ENCODE measurements at regions not wholly inside any gene's neighbourhood (a gene's known extent, or its start where the extent isn't known, plus 50 kb on each side); places are given as distances from the start of the nearest gene placed in this dataset.

DNA sequence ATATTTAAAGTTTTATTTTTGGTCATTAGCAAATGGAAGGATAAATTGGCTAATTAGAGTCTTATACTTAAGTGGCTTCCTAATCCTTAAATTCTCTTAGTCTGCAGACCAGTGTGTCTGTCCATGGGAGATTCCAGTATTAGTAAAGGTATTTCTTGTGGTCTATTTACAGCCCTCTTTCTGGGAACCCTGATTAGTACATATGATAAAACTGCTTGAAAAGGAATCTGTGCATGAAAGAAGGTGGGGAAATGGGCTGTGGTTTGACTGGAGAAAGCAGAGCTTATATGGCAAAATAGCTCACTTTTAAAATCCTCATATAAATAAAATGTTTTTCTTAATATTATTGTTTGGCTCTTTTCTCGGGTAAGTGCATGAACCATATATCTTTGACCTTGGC lies 124.5 kb upstream of the RHOBTB1 start:
- no peak overlapping the region for H2AK5ac ChIP-seq (ENCODE audit: low read depth, low read length)
- no peak overlapping the region for H3K18ac ChIP-seq (ENCODE audit: low read length)
- peaks cover 0 to 1% of the 10 kb centered on the region in 2 donors for H3K9me3 ChIP-seq (replicated peaks in 1 of 2; ENCODE audit: control insufficient read depth in 2 of 2, insufficient read depth in 1 of 2, low read depth in 1 of 2, low read length in 2 of 2)
- no peak overlapping the region for H2BK5ac ChIP-seq (ENCODE audit: low read length)
- no peak overlapping the region for H2AFZ ChIP-seq (ENCODE audit: low read length)
- no peak overlapping the region for H3K23ac ChIP-seq (ENCODE audit: low read depth, low read length, poor library complexity)
- no peak for DNase-seq (ENCODE audit: low spot score)
- no peak overlapping the region for H3K4ac ChIP-seq (ENCODE audit: low read length)
- H2BK120ac ChIP-seq (ENCODE audit: low read depth, low read length): no peak overlapping the region
- H2BK12ac ChIP-seq (ENCODE audit: low read length): no peak overlapping the region
- no CpG with 5 or more reads among the region's 1 CpG for WGBS, 2 donors (ENCODE audit: extremely low coverage in 2 of 2, insufficient read length in 2 of 2, insufficient replicate concordance in 1 of 2)
- H3K4me2 ChIP-seq (ENCODE audit: insufficient read depth, low read length, poor library complexity, severe bottlenecking): no peak overlapping the region
- H3K14ac ChIP-seq (ENCODE audit: low read length): no peak overlapping the region
- no peak overlapping the region for H2BK15ac ChIP-seq (ENCODE audit: low read length)
- no peaks in the 10 kb centered on the region for H3K79me1 ChIP-seq (ENCODE audit: low read depth, low read length)
- H3K4me1 ChIP-seq (ENCODE audit: control insufficient read depth in 2 of 2, insufficient read depth in 1 of 2, low read depth in 1 of 2, low read length in 2 of 2): peaks cover 0 to 4% of the 10 kb centered on the region in 2 donors
- no peaks in the 10 kb centered on the region for H3K27me3 ChIP-seq (ENCODE audit: control insufficient read depth in 3 of 3, insufficient read depth in 3 of 3, low read depth in 1 of 3, low read length in 3 of 3)
- H4K8ac ChIP-seq (ENCODE audit: low read depth, low read length): no peak overlapping the region
- no peak overlapping the region for H3K27ac ChIP-seq (replicated peaks; ENCODE audit: low read length)
- no peak overlapping the region for H3K4me3 ChIP-seq (ENCODE audit: low read length in 2 of 2)
- H4K91ac ChIP-seq (ENCODE audit: low read depth, low read length, poor library complexity): no peak overlapping the region
- no peak overlapping the region for H3K9ac ChIP-seq (ENCODE audit: low read depth, low read length, poor library complexity)
- no peaks in the 10 kb centered on the region for H3K36me3 ChIP-seq (replicated peaks in 1 of 2; ENCODE audit: control insufficient read depth in 2 of 2, insufficient read depth in 2 of 2, low read length in 2 of 2)

GRCh38 chr10:61067671-61068336 lies 123.8 kb upstream of the RHOBTB1 start:
- H3K4me2 ChIP-seq (ENCODE audit: insufficient read depth, low read length, poor library complexity, severe bottlenecking): no peak overlapping the region
- H3K23ac ChIP-seq (ENCODE audit: low read depth, low read length, poor library complexity): no peak overlapping the region
- H4K91ac ChIP-seq (ENCODE audit: low read depth, low read length, poor library complexity): no peak overlapping the region
- no peak overlapping the region for H2BK5ac ChIP-seq (ENCODE audit: low read length)
- peaks cover 0 to 1% of the 10 kb centered on the region in 2 donors for H3K9me3 ChIP-seq (replicated peaks in 1 of 2; ENCODE audit: control insufficient read depth in 2 of 2, insufficient read depth in 1 of 2, low read depth in 1 of 2, low read length in 2 of 2)
- no peak overlapping the region for H3K4me3 ChIP-seq (ENCODE audit: low read length in 2 of 2)
- WGBS, 2 donors (ENCODE audit: extremely low coverage in 2 of 2, insufficient read length in 2 of 2, insufficient replicate concordance in 1 of 2): no CpG with 5 or more reads among the region's 4 CpGs
- no peak overlapping the region for H2BK12ac ChIP-seq (ENCODE audit: low read length)
- no peak overlapping the region for H3K18ac ChIP-seq (ENCODE audit: low read length)
- H3K4me1 ChIP-seq (ENCODE audit: control insufficient read depth in 2 of 2, insufficient read depth in 1 of 2, low read depth in 1 of 2, low read length in 2 of 2): peaks cover 4 to 6% of the 10 kb centered on the region in 2 donors
- no peak overlapping the region for H3K27ac ChIP-seq (replicated peaks; ENCODE audit: low read length)
- H2BK120ac ChIP-seq (ENCODE audit: low read depth, low read length): no peak overlapping the region
- H2BK15ac ChIP-seq (ENCODE audit: low read length): no peak overlapping the region
- H3K14ac ChIP-seq (ENCODE audit: low read length): no peak overlapping the region
- DNase-seq (ENCODE audit: low spot score): no peak
- H3K9ac ChIP-seq (ENCODE audit: low read depth, low read length, poor library complexity): no peak overlapping the region
- H3K79me1 ChIP-seq (ENCODE audit: low read depth, low read length): no peaks in the 10 kb centered on the region
- H3K4ac ChIP-seq (ENCODE audit: low read length): no peak overlapping the region
- H3K27me3 ChIP-seq (ENCODE audit: control insufficient read depth in 3 of 3, insufficient read depth in 3 of 3, low read depth in 1 of 3, low read length in 3 of 3): no peaks in the 10 kb centered on the region
- H2AFZ ChIP-seq (ENCODE audit: low read length): no peak overlapping the region
- H4K8ac ChIP-seq (ENCODE audit: low read depth, low read length): no peak overlapping the region
- H3K36me3 ChIP-seq (replicated peaks in 1 of 2; ENCODE audit: control insufficient read depth in 2 of 2, insufficient read depth in 2 of 2, low read length in 2 of 2): no peaks in the 10 kb centered on the region
- H2AK5ac ChIP-seq (ENCODE audit: low read depth, low read length): no peak overlapping the region

GRCh38 chr10:61066661-61067344 lies 122.8 kb upstream of the RHOBTB1 start:
- Histone ChIP-seq H2BK120ac (ENCODE audit: low read depth, low read length) (no peak overlapping the region), H3K4me3 (ENCODE audit: low read length in 2 of 2) (no peak overlapping the region), H2AK5ac (ENCODE audit: low read depth, low read length) (no peak overlapping the region), H3K4me2 (ENCODE audit: insufficient read depth, low read length, poor library complexity, severe bottlenecking) (no peak overlapping the region), H3K36me3 (replicated peaks in 1 of 2; ENCODE audit: control insufficient read depth in 2 of 2, insufficient read depth in 2 of 2, low read length in 2 of 2) (no peaks in the 10 kb centered on the region), H3K4me1 (ENCODE audit: control insufficient read depth in 2 of 2, insufficient read depth in 1 of 2, low read depth in 1 of 2, low read length in 2 of 2) (peaks cover 9% of the 10 kb centered on the region in 2 donors), H3K23ac (ENCODE audit: low read depth, low read length, poor library complexity) (no peak overlapping the region), H3K9ac (ENCODE audit: low read depth, low read length, poor library complexity) (no peak overlapping the region), H4K8ac (ENCODE audit: low read depth, low read length) (no peak overlapping the region), H3K18ac (ENCODE audit: low read length) (no peak overlapping the region), H3K27ac (replicated peaks; ENCODE audit: low read length) (no peak overlapping the region), H3K79me1 (ENCODE audit: low read depth, low read length) (no peaks in the 10 kb centered on the region), H2BK12ac (ENCODE audit: low read length) (no peak overlapping the region), H4K91ac (ENCODE audit: low read depth, low read length, poor library complexity) (no peak overlapping the region), H2BK5ac (ENCODE audit: low read length) (no peak overlapping the region), H3K14ac (ENCODE audit: low read length) (no peak overlapping the region), H3K4ac (ENCODE audit: low read length) (no peak overlapping the region), H2AFZ (ENCODE audit: low read length) (no peak overlapping the region), H2BK15ac (ENCODE audit: low read length) (no peak overlapping the region), H3K27me3 (ENCODE audit: control insufficient read depth in 3 of 3, insufficient read depth in 3 of 3, low read depth in 1 of 3, low read length in 3 of 3) (no peaks in the 10 kb centered on the region), H3K9me3 (replicated peaks in 1 of 2; ENCODE audit: control insufficient read depth in 2 of 2, insufficient read depth in 1 of 2, low read depth in 1 of 2, low read length in 2 of 2) (peaks cover 0 to 1% of the 10 kb centered on the region in 2 donors)
- no CpG with 5 or more reads among the region's 7 CpGs for WGBS, 2 donors (ENCODE audit: extremely low coverage in 2 of 2, insufficient read length in 2 of 2, insufficient replicate concordance in 1 of 2)
- no peak for DNase-seq (ENCODE audit: low spot score)

- Histone ChIP-seq H3K4me1 (ENCODE audit: control insufficient read depth in 2 of 2, insufficient read depth in 1 of 2, low read depth in 1 of 2, low read length in 2 of 2) (peaks cover 9% of the 10 kb centered on the region in 2 donors), H2BK120ac (ENCODE audit: low read depth, low read length) (no peak overlapping the region), H3K9ac (ENCODE audit: low read depth, low read length, poor library complexity) (no peak overlapping the region), H3K4me2 (ENCODE audit: insufficient read depth, low read length, poor library complexity, severe bottlenecking) (no peak overlapping the region), H3K79me1 (ENCODE audit: low read depth, low read length) (no peaks in the 10 kb centered on the region), H4K91ac (ENCODE audit: low read depth, low read length, poor library complexity) (no peak overlapping the region), H3K36me3 (replicated peaks in 1 of 2; ENCODE audit: control insufficient read depth in 2 of 2, insufficient read depth in 2 of 2, low read length in 2 of 2) (no peaks in the 10 kb centered on the region), H2AFZ (ENCODE audit: low read length) (no peak overlapping the region), H3K27me3 (ENCODE audit: control insufficient read depth in 3 of 3, insufficient read depth in 3 of 3, low read depth in 1 of 3, low read length in 3 of 3) (no peaks in the 10 kb centered on the region), H3K14ac (ENCODE audit: low read length) (no peak overlapping the region), H3K18ac (ENCODE audit: low read length) (no peak overlapping the region), H2BK15ac (ENCODE audit: low read length) (no peak overlapping the region), H4K8ac (ENCODE audit: low read depth, low read length) (no peak overlapping the region), H3K27ac (replicated peaks; ENCODE audit: low read length) (no peak overlapping the region), H2AK5ac (ENCODE audit: low read depth, low read length) (no peak overlapping the region), H3K23ac (ENCODE audit: low read depth, low read length, poor library complexity) (no peak overlapping the region), H2BK5ac (ENCODE audit: low read length) (no peak overlapping the region), H3K4me3 (ENCODE audit: low read length in 2 of 2) (no peak overlapping the region), H3K9me3 (replicated peaks in 1 of 2; ENCODE audit: control insufficient read depth in 2 of 2, insufficient read depth in 1 of 2, low read depth in 1 of 2, low read length in 2 of 2) (peaks cover 0 to 1% of the 10 kb centered on the region in 2 donors), H2BK12ac (ENCODE audit: low read length) (no peak overlapping the region), H3K4ac (ENCODE audit: low read length) (no peak overlapping the region)
- no CpG with 5 or more reads among the region's 2 CpGs for WGBS, 2 donors (ENCODE audit: extremely low coverage in 2 of 2, insufficient read length in 2 of 2, insufficient replicate concordance in 1 of 2)
- DNase-seq (ENCODE audit: low spot score): no peak
These were observed 121.1 kb upstream of the RHOBTB1 start for GRCh38 chr10:61065051-61065450.
